SK-N-SH treated with all-trans-retinoic acid at 6 μM for 48 hours (cell line): ENCODE measurements at regions not wholly inside any gene's neighbourhood (a gene's known extent, or its start where the extent isn't known, plus 50 kb on each side); places are given as distances from the start of the nearest gene placed in this dataset.

Experiments
- ATAC-seq: fragments of 200-7000 bp; cut with Tn5 transposase; 3 replicates; pipeline ENCODE4 v1.9.1; 2020; ENCODE audit warnings: mild to moderate bottlenecking, moderate library complexity
- ARNTL ChIP-seq: fragments of 450-650 bp; formaldehyde crosslinking; IDR thresholded peaks from 2 replicates; pipeline ENCODE4 v1.5.0; 2020; ENCODE audit warnings: low read depth, mild to moderate bottlenecking, moderate library complexity, borderline replicate concordance
- CREB5 ChIP-seq: fragments of 250-450 bp; sonication (Bioruptor Pico); IDR thresholded peaks from 2 replicates; pipeline ENCODE4 v1.5.1; 2020; ENCODE audit warnings: low read depth, mild to moderate bottlenecking, moderate library complexity
- ESRRG ChIP-seq: fragments of 250-450 bp; sonication (Bioruptor Pico); IDR thresholded peaks from 2 replicates; pipeline ENCODE4 v1.6.1; 2021; ENCODE audit warnings: mild to moderate bottlenecking
- GLIS3 ChIP-seq: fragments of 250-450 bp; sonication (Bioruptor Pico); IDR thresholded peaks from 2 replicates; pipeline ENCODE4 v1.5.0; 2020; ENCODE audit warnings: mild to moderate bottlenecking, moderate library complexity
- ISL1 ChIP-seq: fragments of 250-450 bp; sonication (Bioruptor Pico); IDR thresholded peaks from 2 replicates; pipeline ENCODE4 v2.1.2; 2022; ENCODE audit warnings: mild to moderate bottlenecking, moderate library complexity
- OSR1 ChIP-seq: fragments of 250-450 bp; sonication (Bioruptor Pico); IDR thresholded peaks from 2 replicates; pipeline ENCODE4 v1.8.0; 2022; ENCODE audit warnings: moderate library complexity, mild to moderate bottlenecking, inconsistent platforms
- PPARA ChIP-seq: fragments of 250-450 bp; sonication (Bioruptor Pico); IDR thresholded peaks from 2 replicates; pipeline ENCODE4 v1.5.0; 2020; ENCODE audit warnings: mild to moderate bottlenecking, borderline replicate concordance
- RARB ChIP-seq: fragments of 250-450 bp; sonication (Bioruptor Pico); IDR thresholded peaks from 2 replicates; pipeline ENCODE4 v1.8.0; 2021; ENCODE audit warnings: mild to moderate bottlenecking, moderate library complexity
- SNAI2 ChIP-seq: fragments of 250-450 bp; sonication (Bioruptor Pico); IDR thresholded peaks from 2 replicates; pipeline ENCODE4 v1.5.0; 2020; ENCODE audit warnings: mild to moderate bottlenecking, moderate library complexity
- TCF4 ChIP-seq: fragments of 250-450 bp; sonication (Bioruptor Pico); IDR thresholded peaks from 2 replicates; pipeline ENCODE4 v1.8.0; 2021; ENCODE audit warnings: mild to moderate bottlenecking, moderate library complexity, borderline replicate concordance
- TOX ChIP-seq: fragments of 250-450 bp; sonication (Bioruptor Pico); IDR thresholded peaks from 2 replicates; pipeline ENCODE4 v1.8.0; 2021; ENCODE audit warnings: mild to moderate bottlenecking, moderate library complexity, borderline replicate concordance
- ZC3H10 ChIP-seq: fragments of 250-450 bp; sonication (Bioruptor Pico); IDR thresholded peaks from 2 replicates; pipeline ENCODE4 v1.5.1; 2021; ENCODE audit warnings: mild to moderate bottlenecking, moderate library complexity
- ZFP3 ChIP-seq: fragments of 250-450 bp; sonication (Bioruptor Pico); IDR thresholded peaks from 2 replicates; pipeline ENCODE4 v1.5.0; 2020; ENCODE audit warnings: mild to moderate bottlenecking, moderate library complexity
- ZFP30 ChIP-seq: fragments of 450-650 bp; formaldehyde crosslinking; IDR thresholded peaks from 2 replicates; pipeline ENCODE4 v1.5.0; 2022; ENCODE audit warnings: mild to moderate bottlenecking, moderate library complexity
- ZNF565 ChIP-seq: fragments of 450-650 bp; formaldehyde crosslinking; conservative IDR thresholded peaks from 2 replicates; pipeline ENCODE4 v1.5.0; 2020; ENCODE audit warnings: low read depth, mild to moderate bottlenecking, moderate library complexity
- ZNF70 ChIP-seq: fragments of 450-650 bp; formaldehyde crosslinking; IDR thresholded peaks from 2 replicates; pipeline ENCODE4 v1.5.0; 2020; ENCODE audit warnings: mild to moderate bottlenecking, moderate library complexity
- ZNF8 ChIP-seq: fragments of 450-650 bp; formaldehyde crosslinking; IDR thresholded peaks from 2 replicates; pipeline ENCODE4 v1.5.0; 2020; ENCODE audit warnings: mild to moderate bottlenecking, moderate library complexity
- TF ChIP-seq, protein P1 (sequence below): fragments of 250-450 bp; sonication (Bioruptor Pico); IDR thresholded peaks from 2 replicates; pipeline ENCODE4 v1.8.0; 2021; ENCODE audit warnings: low read depth, mild to moderate bottlenecking, moderate library complexity, borderline replicate concordance
- TF ChIP-seq, protein P2 (sequence below): fragments of 250-450 bp; sonication (Bioruptor Pico); IDR thresholded peaks from 2 replicates; pipeline ENCODE4 v1.8.0; 2020; ENCODE audit warnings: mild to moderate bottlenecking, moderate library complexity, borderline replicate concordance
- TF ChIP-seq, protein P3 (sequence below): fragments of 250-450 bp; sonication (Bioruptor Pico); IDR thresholded peaks from 2 replicates; pipeline ENCODE4 v1.5.1; 2021; ENCODE audit warnings: mild to moderate bottlenecking, moderate library complexity

- ATAC-seq = no peak
- TF ChIP-seq ZNF8 (CRISPR knock-in tag) (no peak), SNAI2 (CRISPR knock-in tag) (no peak), OSR1 (no peak), ISL1 (no peak), ZFP3 (no peak), RARB (CRISPR knock-in tag) (no peak), PPARA (CRISPR knock-in tag) (no peak), ARNTL (no peak), TOX (CRISPR knock-in tag) (no peak), ESRRG (CRISPR knock-in tag) (no peak), ZFP30 (no peak), GLIS3 (no peak), CREB5 (CRISPR knock-in tag) (no peak), ZC3H10 (CRISPR knock-in tag) (no peak), ZNF565 (CRISPR knock-in tag) (no peak)
- TF ChIP-seq, protein P1, sequence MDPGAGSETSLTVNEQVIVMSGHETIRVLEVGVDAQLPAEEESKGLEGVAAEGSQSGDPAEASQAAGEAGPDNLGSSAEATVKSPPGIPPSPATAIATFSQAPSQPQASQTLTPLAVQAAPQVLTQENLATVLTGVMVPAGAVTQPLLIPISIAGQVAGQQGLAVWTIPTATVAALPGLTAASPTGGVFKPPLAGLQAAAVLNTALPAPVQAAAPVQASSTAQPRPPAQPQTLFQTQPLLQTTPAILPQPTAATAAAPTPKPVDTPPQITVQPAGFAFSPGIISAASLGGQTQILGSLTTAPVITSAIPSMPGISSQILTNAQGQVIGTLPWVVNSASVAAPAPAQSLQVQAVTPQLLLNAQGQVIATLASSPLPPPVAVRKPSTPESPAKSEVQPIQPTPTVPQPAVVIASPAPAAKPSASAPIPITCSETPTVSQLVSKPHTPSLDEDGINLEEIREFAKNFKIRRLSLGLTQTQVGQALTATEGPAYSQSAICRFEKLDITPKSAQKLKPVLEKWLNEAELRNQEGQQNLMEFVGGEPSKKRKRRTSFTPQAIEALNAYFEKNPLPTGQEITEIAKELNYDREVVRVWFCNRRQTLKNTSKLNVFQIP (CRISPR knock-in tag) = no peak
- TF ChIP-seq, protein P2, sequence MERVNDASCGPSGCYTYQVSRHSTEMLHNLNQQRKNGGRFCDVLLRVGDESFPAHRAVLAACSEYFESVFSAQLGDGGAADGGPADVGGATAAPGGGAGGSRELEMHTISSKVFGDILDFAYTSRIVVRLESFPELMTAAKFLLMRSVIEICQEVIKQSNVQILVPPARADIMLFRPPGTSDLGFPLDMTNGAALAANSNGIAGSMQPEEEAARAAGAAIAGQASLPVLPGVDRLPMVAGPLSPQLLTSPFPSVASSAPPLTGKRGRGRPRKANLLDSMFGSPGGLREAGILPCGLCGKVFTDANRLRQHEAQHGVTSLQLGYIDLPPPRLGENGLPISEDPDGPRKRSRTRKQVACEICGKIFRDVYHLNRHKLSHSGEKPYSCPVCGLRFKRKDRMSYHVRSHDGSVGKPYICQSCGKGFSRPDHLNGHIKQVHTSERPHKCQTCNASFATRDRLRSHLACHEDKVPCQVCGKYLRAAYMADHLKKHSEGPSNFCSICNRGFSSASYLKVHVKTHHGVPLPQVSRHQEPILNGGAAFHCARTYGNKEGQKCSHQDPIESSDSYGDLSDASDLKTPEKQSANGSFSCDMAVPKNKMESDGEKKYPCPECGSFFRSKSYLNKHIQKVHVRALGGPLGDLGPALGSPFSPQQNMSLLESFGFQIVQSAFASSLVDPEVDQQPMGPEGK (CRISPR knock-in tag) = no peak
- TF ChIP-seq, protein P3, sequence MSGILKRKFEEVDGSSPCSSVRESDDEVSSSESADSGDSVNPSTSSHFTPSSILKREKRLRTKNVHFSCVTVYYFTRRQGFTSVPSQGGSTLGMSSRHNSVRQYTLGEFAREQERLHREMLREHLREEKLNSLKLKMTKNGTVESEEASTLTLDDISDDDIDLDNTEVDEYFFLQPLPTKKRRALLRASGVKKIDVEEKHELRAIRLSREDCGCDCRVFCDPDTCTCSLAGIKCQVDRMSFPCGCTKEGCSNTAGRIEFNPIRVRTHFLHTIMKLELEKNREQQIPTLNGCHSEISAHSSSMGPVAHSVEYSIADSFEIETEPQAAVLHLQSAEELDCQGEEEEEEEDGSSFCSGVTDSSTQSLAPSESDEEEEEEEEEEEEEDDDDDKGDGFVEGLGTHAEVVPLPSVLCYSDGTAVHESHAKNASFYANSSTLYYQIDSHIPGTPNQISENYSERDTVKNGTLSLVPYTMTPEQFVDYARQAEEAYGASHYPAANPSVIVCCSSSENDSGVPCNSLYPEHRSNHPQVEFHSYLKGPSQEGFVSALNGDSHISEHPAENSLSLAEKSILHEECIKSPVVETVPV (CRISPR knock-in tag) = no peak
These were observed 82.5 kb upstream of the EPB41L3 start for GRCh38 chr18:5626130-5626880.

GRCh38 chr18:5625076-5625475 lies 81.3 kb upstream of the EPB41L3 start:
- TF ChIP-seq OSR1 (no peak), SNAI2 (CRISPR knock-in tag) (no peak), ZNF70 (CRISPR knock-in tag) (no peak), CREB5 (CRISPR knock-in tag) (no peak), ZFP30 (no peak), RARB (CRISPR knock-in tag) (no peak), ZNF565 (CRISPR knock-in tag) (no peak), ZNF8 (CRISPR knock-in tag) (no peak)
- ATAC-seq = no peak

DNA sequence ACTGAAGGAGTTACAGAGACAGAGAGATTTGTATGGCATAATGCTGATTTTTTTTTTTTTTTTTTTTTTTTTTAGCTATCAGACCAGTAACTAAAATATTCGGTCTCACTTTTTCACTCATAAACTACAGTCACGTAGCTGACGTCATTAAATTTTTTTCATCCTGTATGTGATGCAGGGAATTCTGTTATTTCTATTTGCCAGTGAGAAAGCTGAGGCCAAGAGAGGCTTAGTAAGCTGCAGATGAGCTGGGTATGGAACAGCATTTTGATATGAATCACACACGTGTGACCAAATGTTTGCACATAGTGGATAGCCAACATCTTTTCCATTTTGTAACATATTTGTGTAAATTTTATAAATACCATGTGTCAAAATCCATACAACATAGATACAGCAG lies 79.1 kb upstream of the EPB41L3 start:
- no peak for TF ChIP-seq GLIS3
- TF ChIP-seq, protein P3 (CRISPR knock-in tag) = no peak
- no peak for TF ChIP-seq ZNF8 (CRISPR knock-in tag)
- TF ChIP-seq ZNF70 (CRISPR knock-in tag) = no peak
- no peak for TF ChIP-seq ZFP30
- no peak for TF ChIP-seq TCF4
- TF ChIP-seq ZFP3 = no peak
- TF ChIP-seq, protein P2 (CRISPR knock-in tag) = no peak
- ATAC-seq = no peak
